ENCODE measurements at regions not wholly inside any gene's neighbourhood (a gene's known extent, or its start where the extent isn't known, plus 50 kb on each side); places are given as distances from the start of the nearest gene placed in this dataset.

DNA sequence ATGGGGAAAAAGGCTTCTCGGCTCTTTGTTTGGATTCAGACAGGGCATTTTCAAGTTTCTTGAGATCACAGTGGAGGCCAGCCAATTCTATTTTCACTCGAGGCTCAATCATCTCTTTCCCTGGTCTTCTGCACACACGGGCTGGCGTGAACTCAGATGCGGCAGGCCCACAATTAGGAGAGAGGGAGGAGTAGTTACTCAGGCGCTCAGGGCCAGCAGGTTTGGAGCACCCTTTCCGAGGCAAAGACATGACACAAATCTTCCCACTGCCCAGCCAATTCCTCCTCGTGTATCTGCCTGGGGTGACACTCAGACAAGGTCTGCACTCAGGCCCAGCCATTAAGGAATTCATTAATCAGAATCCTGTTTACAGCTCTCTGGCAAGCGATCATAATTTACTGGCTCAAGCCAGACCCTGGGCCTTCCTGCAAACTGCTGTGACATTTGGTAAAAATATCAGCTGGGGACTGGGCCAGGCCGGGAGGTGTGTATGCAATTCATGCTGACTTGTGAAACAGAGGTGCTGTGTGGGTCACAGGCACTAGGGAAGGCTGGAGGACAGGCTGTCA is 68.1 kb upstream of the TLE3 start:
- H3K23ac ChIP-seq (ENCODE audit: low read depth, low read length), result no peak overlapping the region
- no peak overlapping the region for H4K91ac ChIP-seq (ENCODE audit: insufficient read depth, low read depth, low read length)
- peaks cover 2% of the 10 kb centered on the region; the same call in 1 of the 2 replicates for H3K4me1 ChIP-seq (ENCODE audit: control insufficient read depth, insufficient read depth, low read length)
- TF ChIP-seq, protein P1, sequence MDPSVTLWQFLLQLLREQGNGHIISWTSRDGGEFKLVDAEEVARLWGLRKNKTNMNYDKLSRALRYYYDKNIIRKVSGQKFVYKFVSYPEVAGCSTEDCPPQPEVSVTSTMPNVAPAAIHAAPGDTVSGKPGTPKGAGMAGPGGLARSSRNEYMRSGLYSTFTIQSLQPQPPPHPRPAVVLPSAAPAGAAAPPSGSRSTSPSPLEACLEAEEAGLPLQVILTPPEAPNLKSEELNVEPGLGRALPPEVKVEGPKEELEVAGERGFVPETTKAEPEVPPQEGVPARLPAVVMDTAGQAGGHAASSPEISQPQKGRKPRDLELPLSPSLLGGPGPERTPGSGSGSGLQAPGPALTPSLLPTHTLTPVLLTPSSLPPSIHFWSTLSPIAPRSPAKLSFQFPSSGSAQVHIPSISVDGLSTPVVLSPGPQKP (IDR thresholded peaks at IDR 0.05; ENCODE audit: borderline replicate concordance, low read depth, low read length), result no peak
- TF ChIP-seq MAFK (IDR thresholded peaks at IDR 0.05; ENCODE audit: low read depth, low read length) (no peak), MXI1 (IDR thresholded peaks at IDR 0.05; ENCODE audit: borderline replicate concordance, low read depth, low read length) (no peak), RFX5 (IDR thresholded peaks at IDR 0.05; ENCODE audit: low read depth, low read length) (no peak), BHLHE40 (IDR thresholded peaks at IDR 0.05; ENCODE audit: low read depth, low read length) (no peak), SMC3 (IDR thresholded peaks at IDR 0.05; ENCODE audit: low read depth, low read length) (no peak), POLR2A (IDR thresholded peaks at IDR 0.05; ENCODE audit: low read depth, low read length) (no peak), NFE2L2 (IDR thresholded peaks at IDR 0.05; ENCODE audit: low read depth, low read length) (no peak), MAZ (IDR thresholded peaks at IDR 0.05; ENCODE audit: borderline replicate concordance, low read depth, low read length) (no peak), CTCF (conservative IDR thresholded peaks at IDR 0.05; ENCODE audit: low read depth, low read length) (no peak), FOS (IDR thresholded peaks at IDR 0.05; ENCODE audit: low read depth, low read length) (no peak), CEBPB (IDR thresholded peaks at IDR 0.05; ENCODE audit: low read depth, low read length) (no peak), CHD1 (IDR thresholded peaks at IDR 0.05; ENCODE audit: low read depth, low read length) (no peak), RAD21 (IDR thresholded peaks at IDR 0.05; ENCODE audit: low read length) (no peak), RCOR1 (IDR thresholded peaks at IDR 0.05; ENCODE audit: insufficient replicate concordance, low read length) (no peak)
- TF ChIP-seq, protein P2, sequence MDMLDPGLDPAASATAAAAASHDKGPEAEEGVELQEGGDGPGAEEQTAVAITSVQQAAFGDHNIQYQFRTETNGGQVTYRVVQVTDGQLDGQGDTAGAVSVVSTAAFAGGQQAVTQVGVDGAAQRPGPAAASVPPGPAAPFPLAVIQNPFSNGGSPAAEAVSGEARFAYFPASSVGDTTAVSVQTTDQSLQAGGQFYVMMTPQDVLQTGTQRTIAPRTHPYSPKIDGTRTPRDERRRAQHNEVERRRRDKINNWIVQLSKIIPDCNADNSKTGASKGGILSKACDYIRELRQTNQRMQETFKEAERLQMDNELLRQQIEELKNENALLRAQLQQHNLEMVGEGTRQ (IDR thresholded peaks at IDR 0.05; ENCODE audit: low read depth, low read length), result no peak
- no peak overlapping the region for H3K4me3 ChIP-seq (ENCODE audit: insufficient read depth, low read depth, low read length)
- no peak overlapping the region for H3K18ac ChIP-seq (ENCODE audit: low read depth, low read length)
- DNase-seq (no peak), ATAC-seq (ENCODE audit: low read depth) (no peak)
- H3K14ac ChIP-seq (replicated peaks; ENCODE audit: low read depth, low read length), result no peak overlapping the region
- no peak overlapping the region for H2BK5ac ChIP-seq (ENCODE audit: low read depth, low read length, poor library complexity, severe bottlenecking)
- H2BK120ac ChIP-seq (ENCODE audit: low read depth, low read length), result no peak overlapping the region
- in situ Hi-C loops (cut with MboI; ENCODE audit: low sequenced_read_pairs) (no loop called here), dilution Hi-C loops (cut with HindIII; ENCODE audit: low sequenced_read_pairs, unreplicated experiment) (no loop called here), intact Hi-C loops (cut with micrococcal nuclease) (no loop called here)
- no peaks in the 10 kb centered on the region; the same call in 1 of the 2 replicates for H3K9me1 ChIP-seq (ENCODE audit: insufficient read depth, low read length)
- no peak overlapping the region for H3K9ac ChIP-seq (ENCODE audit: low read depth, low read length)
- H2AK9ac ChIP-seq (replicated peaks; ENCODE audit: low read depth, low read length, poor library complexity), result no peak overlapping the region
- H3K56ac ChIP-seq (ENCODE audit: extremely low read depth, insufficient read depth, low read length), result no peak overlapping the region
- POLR2A ChIA-PET (ENCODE audit: unreplicated experiment), result no interaction called here
- peaks cover 40% of the 10 kb centered on the region for H3K27me3 ChIP-seq (ENCODE audit: control insufficient read depth, insufficient read depth, low read length)
- no peak overlapping the region for H3K27ac ChIP-seq (ENCODE audit: insufficient read depth, low read length)
- H4K20me1 ChIP-seq (ENCODE audit: insufficient read depth, low read length), result no peaks in the 10 kb centered on the region
- H3K4ac ChIP-seq (ENCODE audit: low read depth, low read length), result no peak overlapping the region
- H3K36me3 ChIP-seq (ENCODE audit: control insufficient read depth, insufficient read depth, low read length), result no peaks in the 10 kb centered on the region
- no peak overlapping the region for H2BK15ac ChIP-seq (ENCODE audit: low read depth, low read length)
- CTCF ChIA-PET, result no interaction called here
- H2AFZ ChIP-seq (replicated peaks; ENCODE audit: low read length, poor library complexity), result no peak overlapping the region
- no TSS peak for BruUV-seq (replicated peaks)
- H2AK5ac ChIP-seq (ENCODE audit: low read depth, low read length), result no peak overlapping the region
- H4K8ac ChIP-seq (ENCODE audit: low read depth in 2 of 2, low read length in 2 of 2), result no peak overlapping the region
- H3K79me1 ChIP-seq (ENCODE audit: low read depth in 1 of 2, low read length in 2 of 2), result no peaks in the 10 kb centered on the region
- 27% methylated on average over 2 of the region's 10 CpGs; no CpG with 5 or more reads in 1 of the 2 experiments for WGBS, 2 experiments (ENCODE audit: extremely low coverage in 2 of 2, insufficient read length in 1 of 2)
- H3K4me2 ChIP-seq (ENCODE audit: low read depth, low read length), result no peak overlapping the region
- H2BK20ac ChIP-seq (ENCODE audit: low read depth, low read length), result no peak overlapping the region
- no peak overlapping the region for H4K5ac ChIP-seq (ENCODE audit: low read depth, low read length)
- peaks cover 6% of the 10 kb centered on the region; the same call in 1 of the 2 replicates for H3K9me3 ChIP-seq (ENCODE audit: control insufficient read depth, insufficient read depth, low read length)
